ENCODE measurements at regions not wholly inside any gene's neighbourhood (a gene's known extent, or its start where the extent isn't known, plus 50 kb on each side); places are given as distances from the start of the nearest gene placed in this dataset.

GRCh38 chr18:72107647-72108383 lies 436.3 kb downstream of the CBLN2 start:
- no peak for TF ChIP-seq YY1 (IDR thresholded peaks at IDR 0.05; ENCODE audit: insufficient read depth, insufficient read length)
- TF ChIP-seq ZNF274 (IDR thresholded peaks at IDR 0.05; ENCODE audit: low read depth, low read length): no peak
